BE2C (cell line): ENCODE measurements at regions not wholly inside any gene's neighbourhood (a gene's known extent, or its start where the extent isn't known, plus 50 kb on each side); places are given as distances from the start of the nearest gene placed in this dataset.

Experiments used
- DNase-seq: peaks from one replicate; pipeline ENCODE4 v3.0.0-alpha.2; 2020
- H3K27me3 ChIP-seq: fragments of 250-450 bp; sonication (Bioruptor Pico); 2 replicates; pipeline ENCODE4 v1.5.1; 2020; ENCODE audit warnings: mild to moderate bottlenecking
- H3K36me3 ChIP-seq: fragments of 250-450 bp; sonication (Bioruptor Pico); 2 replicates; pipeline ENCODE4 v1.5.1; 2020; ENCODE audit warnings: mild to moderate bottlenecking
- H3K4me1 ChIP-seq: fragments of 250-450 bp; sonication (Bioruptor Pico); 2 replicates; pipeline ENCODE4 v1.5.1; 2020
- H3K4me3 ChIP-seq: 2 replicates; pipeline ENCODE4 v1.5.1; 2011; ENCODE audit warnings: low read depth, low read length
- H3K9me3 ChIP-seq: fragments of 250-450 bp; sonication (Bioruptor Pico); 2 replicates; pipeline ENCODE4 v1.5.1; 2020
- CTCF ChIP-seq: IDR thresholded peaks from 2 replicates; pipeline ENCODE4 v1.5.1; 2012; ENCODE audit warnings: mild to moderate bottlenecking, low read depth, low read length

GRCh38 chr16:79751471-79752184, 151.1 kb upstream of the MAF start:
- H3K36me3 ChIP-seq = no peaks in the 10 kb centered on the region
- H3K4me3 ChIP-seq = no peak overlapping the region
- DNase-seq = no peak
- no peaks in the 10 kb centered on the region for H3K27me3 ChIP-seq
- H3K9me3 ChIP-seq = no peaks in the 10 kb centered on the region; the same call in 1 of the 2 replicates
- no peak for TF ChIP-seq CTCF
- H3K4me1 ChIP-seq = no peaks in the 10 kb centered on the region

GRCh38 chr16:79750311-79750710, 149.8 kb upstream of the MAF start:
- no peak for DNase-seq
- TF ChIP-seq CTCF = no peak
- Histone ChIP-seq H3K9me3 (no peaks in the 10 kb centered on the region; the same call in 1 of the 2 replicates), H3K36me3 (no peaks in the 10 kb centered on the region), H3K4me1 (no peaks in the 10 kb centered on the region), H3K27me3 (no peaks in the 10 kb centered on the region), H3K4me3 (no peak overlapping the region)

GRCh38 chr16:79748629-79749028, 148.1 kb upstream of the MAF start:
- H3K9me3 ChIP-seq = no peaks in the 10 kb centered on the region; the same call in 1 of the 2 replicates
- TF ChIP-seq CTCF = no peak
- no peak overlapping the region for H3K4me3 ChIP-seq
- no peaks in the 10 kb centered on the region for H3K4me1 ChIP-seq
- H3K36me3 ChIP-seq = no peaks in the 10 kb centered on the region
- H3K27me3 ChIP-seq = no peaks in the 10 kb centered on the region
- DNase-seq = no peak

GRCh38 chr16:79747688-79748087, 147.2 kb upstream of the MAF start:
- Histone ChIP-seq H3K4me3 (no peak overlapping the region), H3K36me3 (no peaks in the 10 kb centered on the region), H3K4me1 (no peaks in the 10 kb centered on the region), H3K27me3 (no peaks in the 10 kb centered on the region), H3K9me3 (no peaks in the 10 kb centered on the region; the same call in 1 of the 2 replicates)
- DNase-seq = no peak
- no peak for TF ChIP-seq CTCF

- Histone ChIP-seq H3K36me3 (no peaks in the 10 kb centered on the region), H3K4me1 (no peaks in the 10 kb centered on the region), H3K27me3 (no peaks in the 10 kb centered on the region), H3K9me3 (no peaks in the 10 kb centered on the region), H3K4me3 (no peak overlapping the region)
- DNase-seq = no peak
- no peak for TF ChIP-seq CTCF
Measured at GRCh38 chr16:79740252-79740651, 139.7 kb upstream of the MAF start.

- Histone ChIP-seq H3K36me3 (no peaks in the 10 kb centered on the region), H3K9me3 (no peaks in the 10 kb centered on the region), H3K4me1 (no peaks in the 10 kb centered on the region), H3K27me3 (no peaks in the 10 kb centered on the region), H3K4me3 (no peak overlapping the region)
- no peak for DNase-seq
- TF ChIP-seq CTCF = no peak
Measured at GRCh38 chr16:79735271-79735670, 134.7 kb upstream of the MAF start.
